ENCODE measurements at regions not wholly inside any gene's neighbourhood (a gene's known extent, or its start where the extent isn't known, plus 50 kb on each side); places are given as distances from the start of the nearest gene placed in this dataset.
"Not testable (repeated sequence)": the region's sequence is repeated elsewhere in the genome, so short reads cannot be mapped to it uniquely, and the experiment has no call there.

DNA sequence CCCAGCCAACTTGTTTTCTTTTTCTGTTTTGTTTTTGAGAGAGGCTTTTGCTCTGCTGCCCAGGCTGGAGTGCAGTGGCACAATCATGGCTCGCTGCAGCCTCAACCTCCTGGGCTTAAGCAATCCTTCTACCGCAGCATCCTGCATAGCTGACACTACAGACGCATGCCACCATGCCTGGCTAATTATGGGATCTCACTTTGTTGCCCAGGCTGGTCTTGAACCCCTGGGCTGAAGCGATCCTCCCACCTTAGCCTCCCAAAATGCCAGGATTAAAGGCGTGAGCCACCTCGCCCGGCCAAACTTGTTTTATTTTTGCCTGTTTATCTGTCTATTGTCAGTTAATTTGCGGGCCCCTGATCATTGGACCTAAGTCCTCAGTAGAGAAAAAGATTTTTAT is 61.6 kb upstream of the MSH6 start:
- H3K36me3 ChIP-seq, result no peaks in the 10 kb centered on the region
- H3K4me3 ChIP-seq, result no peak overlapping the region
- TF ChIP-seq POLR2AphosphoS5 (IDR thresholded peaks at IDR 0.05; ENCODE audit: insufficient read depth in 1 of 2, low read depth in 1 of 2) (no peak), CTCF (IDR thresholded peaks at IDR 0.05) (no peak), POLR2A (IDR thresholded peaks at IDR 0.05) (no peak)
- no peaks in the 10 kb centered on the region for H3K4me1 ChIP-seq
- intact Hi-C loops (cut with DNase I), result no loop called here
- H3K27me3 ChIP-seq, result no peaks in the 10 kb centered on the region
- DNase-seq (ENCODE audit: extremely low spot score in 2 of 2), result no peak
- no peaks in the 10 kb centered on the region for H3K9me3 ChIP-seq
- no peak overlapping the region for H3K27ac ChIP-seq

DNA sequence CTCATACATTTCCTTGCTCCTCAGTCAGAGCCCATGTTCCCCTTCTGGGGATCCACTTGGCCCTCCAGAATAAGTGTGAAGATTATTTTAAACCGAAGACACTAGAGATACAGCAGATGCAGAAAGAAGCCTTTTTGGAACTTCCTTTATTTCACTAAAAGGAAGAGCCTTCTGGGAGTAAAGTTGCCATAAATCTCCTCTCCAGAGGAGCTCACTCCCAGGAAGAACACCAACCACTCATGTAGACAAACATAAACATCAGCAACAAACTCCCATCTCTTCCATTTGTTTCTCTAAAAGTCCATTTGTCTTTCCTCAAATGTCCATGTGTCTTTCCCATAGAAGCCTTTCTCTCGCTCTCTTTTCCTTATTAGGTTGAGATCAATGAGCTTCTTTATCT is 62.4 kb upstream of the MSH6 start:
- no peak for DNase-seq (ENCODE audit: extremely low spot score in 2 of 2)
- Histone ChIP-seq H3K27me3 (no peaks in the 10 kb centered on the region), H3K9me3 (no peaks in the 10 kb centered on the region), H3K36me3 (no peaks in the 10 kb centered on the region), H3K4me3 (no peak overlapping the region), H3K27ac (no peak overlapping the region), H3K4me1 (no peaks in the 10 kb centered on the region)
- no peak for TF ChIP-seq CTCF (IDR thresholded peaks at IDR 0.05)
- TF ChIP-seq POLR2A (IDR thresholded peaks at IDR 0.05), result no peak
- TF ChIP-seq POLR2AphosphoS5 (IDR thresholded peaks at IDR 0.05; ENCODE audit: insufficient read depth in 1 of 2, low read depth in 1 of 2), result no peak
- intact Hi-C loops (cut with DNase I), result no loop called here

DNA sequence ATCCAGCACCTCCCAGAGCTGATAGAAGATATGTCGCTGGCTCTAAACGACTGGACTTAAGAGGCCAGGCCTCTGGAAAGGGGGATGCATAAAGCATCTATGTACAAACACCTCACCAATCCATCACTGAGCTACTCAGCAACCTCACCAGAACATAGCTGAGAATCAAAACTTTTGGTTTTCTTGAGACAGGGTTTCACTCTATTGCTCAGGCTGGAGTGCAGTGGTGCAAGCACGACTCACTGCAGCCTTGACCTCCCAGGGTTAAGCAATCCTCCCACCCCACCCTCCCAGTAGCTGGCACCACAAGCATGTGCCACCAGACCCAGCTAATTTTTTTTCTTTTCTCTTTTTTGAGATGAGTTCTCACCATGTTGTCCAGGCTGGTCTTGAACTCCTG is 62.9 kb upstream of the MSH6 start:
- DNase-seq (ENCODE audit: extremely low spot score in 2 of 2), result no peak
- no peak for TF ChIP-seq CTCF (IDR thresholded peaks at IDR 0.05)
- TF ChIP-seq POLR2AphosphoS5 (IDR thresholded peaks at IDR 0.05; ENCODE audit: insufficient read depth in 1 of 2, low read depth in 1 of 2), result no peak
- TF ChIP-seq POLR2A (IDR thresholded peaks at IDR 0.05), result no peak
- H3K27ac ChIP-seq, result no peak overlapping the region
- H3K4me1 ChIP-seq, result no peaks in the 10 kb centered on the region
- H3K4me3 ChIP-seq, result no peak overlapping the region
- H3K36me3 ChIP-seq, result no peaks in the 10 kb centered on the region
- no peaks in the 10 kb centered on the region for H3K27me3 ChIP-seq
- intact Hi-C loops (cut with DNase I), result no loop called here
- no peaks in the 10 kb centered on the region for H3K9me3 ChIP-seq

DNA sequence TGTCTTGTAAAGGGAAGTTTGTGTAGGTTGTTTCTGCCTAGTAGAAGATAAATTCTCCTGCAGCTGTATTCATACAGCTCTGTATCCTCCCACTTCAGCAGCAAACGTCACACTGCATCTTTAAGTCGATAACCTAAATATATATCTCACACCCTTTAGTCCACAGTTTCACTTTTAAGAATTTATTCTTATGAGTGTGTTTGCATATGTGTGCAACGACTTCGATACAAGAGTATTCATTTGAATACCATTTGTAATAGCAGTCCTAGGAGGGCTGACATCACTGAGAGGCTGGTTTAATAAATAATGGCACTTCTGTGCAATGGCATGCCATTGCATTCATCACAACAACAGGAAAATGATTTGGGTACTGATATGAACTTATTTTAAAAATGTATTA is 63.8 kb upstream of the MSH6 start:
- no peaks in the 10 kb centered on the region for H3K36me3 ChIP-seq
- H3K4me3 ChIP-seq, result no peak overlapping the region
- no peaks in the 10 kb centered on the region for H3K4me1 ChIP-seq
- no peak for DNase-seq (ENCODE audit: extremely low spot score in 2 of 2)
- H3K27ac ChIP-seq, result no peak overlapping the region
- H3K27me3 ChIP-seq, result no peaks in the 10 kb centered on the region
- H3K9me3 ChIP-seq, result no peaks in the 10 kb centered on the region
- intact Hi-C loops (cut with DNase I), result no loop called here
- TF ChIP-seq CTCF (IDR thresholded peaks at IDR 0.05) (no peak), POLR2AphosphoS5 (IDR thresholded peaks at IDR 0.05; ENCODE audit: insufficient read depth in 1 of 2, low read depth in 1 of 2) (no peak), POLR2A (IDR thresholded peaks at IDR 0.05) (no peak)

- H3K27me3 ChIP-seq; intact Hi-C loops (cut with DNase I); DNase-seq (ENCODE audit: extremely low spot score in 2 of 2): not testable (repeated sequence)
Observed at GRCh38 chr2:47716307-47716706, 66.6 kb upstream of the MSH6 start.

GRCh38 chr2:47715552-47715951 is 67.4 kb upstream of the MSH6 start:
- TF ChIP-seq CTCF (IDR thresholded peaks at IDR 0.05), result no peak
- TF ChIP-seq POLR2A (IDR thresholded peaks at IDR 0.05), result no peak
- TF ChIP-seq POLR2AphosphoS5 (IDR thresholded peaks at IDR 0.05; ENCODE audit: insufficient read depth in 1 of 2, low read depth in 1 of 2), result no peak
- Histone ChIP-seq H3K36me3 (no peaks in the 10 kb centered on the region), H3K27ac (no peak overlapping the region), H3K4me3 (no peak overlapping the region), H3K4me1 (no peaks in the 10 kb centered on the region), H3K27me3 (no peaks in the 10 kb centered on the region), H3K9me3 (no peaks in the 10 kb centered on the region)
- no peak for DNase-seq (ENCODE audit: extremely low spot score in 2 of 2)
- intact Hi-C loops (cut with DNase I), result no loop called here

More at GRCh38 chr2:47716307-47716706, 66.6 kb upstream of the MSH6 start:
- not testable (repeated sequence) for H3K27ac ChIP-seq, H3K9me3 ChIP-seq, H3K4me1 ChIP-seq, H3K36me3 ChIP-seq, H3K4me3 ChIP-seq

Measured in vagina (tissue), 2 donors.